GM23338 (cell line): ENCODE measurements at regions not wholly inside any gene's neighbourhood (a gene's known extent, or its start where the extent isn't known, plus 50 kb on each side); places are given as distances from the start of the nearest gene placed in this dataset.

ENCODE experiments used
- ATAC-seq: fragments of 200-7000 bp; cut with Tn5 transposase; 3 replicates; pipeline ENCODE4 v1.9.1; 2020
- DNase-seq: peaks from one replicate; pipeline ENCODE4 v3.0.0-alpha.2; 2015; ENCODE audit warnings: low spot score
- H2AFZ ChIP-seq: fragments of 200-600 bp; sonication (generic); 2 replicates; pipeline ENCODE4 v1.8.0; 2016; ENCODE audit warnings: antibody characterized with exemption, mild to moderate bottlenecking, moderate library complexity
- H3F3A ChIP-seq: fragments of 200-600 bp; sonication (generic); replicated peaks from 2 replicates; pipeline ENCODE4 v1.8.0; 2017; ENCODE audit warnings: antibody characterized with exemption, mixed run types, low read depth
- H3K27ac ChIP-seq: fragments of 200-600 bp; sonication (generic); 2 replicates; pipeline ENCODE4 v1.6.1; 2016; ENCODE audit warnings: low read depth
- H3K27me3 ChIP-seq: fragments of 200-600 bp; sonication (generic); 2 replicates; pipeline ENCODE4 v1.8.0; 2016; ENCODE audit warnings: mild to moderate bottlenecking, mixed run types, moderate library complexity; ENCODE audit not compliant: insufficient read depth
- H3K36me3 ChIP-seq: fragments of 200-600 bp; sonication (generic); 2 replicates; pipeline ENCODE4 v1.8.0; 2016; ENCODE audit warnings: mild to moderate bottlenecking; ENCODE audit not compliant: insufficient read depth
- H3K4me1 ChIP-seq: fragments of 200-600 bp; sonication (generic); 2 replicates; pipeline ENCODE4 v1.8.0; 2016; ENCODE audit warnings: mild to moderate bottlenecking, moderate library complexity; ENCODE audit not compliant: insufficient read depth
- H3K4me2 ChIP-seq: fragments of 200-600 bp; sonication (generic); 2 replicates; pipeline ENCODE4 v1.7.1; 2017; ENCODE audit warnings: mixed run types
- H3K4me3 ChIP-seq: fragments of 200-600 bp; sonication (generic); 2 replicates; pipeline ENCODE4 v1.6.1; 2016; ENCODE audit warnings: mixed run types
- H3K79me2 ChIP-seq: fragments of 200-600 bp; sonication (generic); replicated peaks from 2 replicates; pipeline ENCODE4 v1.8.0; 2017; ENCODE audit warnings: mild to moderate bottlenecking; ENCODE audit not compliant: insufficient read depth
- H3K9me2 ChIP-seq: fragments of 200-600 bp; sonication (generic); 2 replicates; pipeline ENCODE4 v1.8.0; 2017; ENCODE audit not compliant: insufficient read depth
- H4K20me1 ChIP-seq: fragments of 200-600 bp; sonication (generic); replicated peaks from 2 replicates; pipeline ENCODE4 v1.8.0; 2017; ENCODE audit warnings: mild to moderate bottlenecking; ENCODE audit not compliant: insufficient read depth
- H3K27ac Mint-ChIP-seq: 2 replicates; pipeline ENCODE4 v1.8.0; 2020; ENCODE audit warnings: inconsistent platforms, mild to moderate bottlenecking, moderate library complexity, mixed read lengths
- H3K27me3 Mint-ChIP-seq: 3 replicates; pipeline ENCODE4 v1.8.0; 2022; ENCODE audit warnings: low read depth, mild to moderate bottlenecking, moderate library complexity, mixed read lengths, inconsistent platforms; ENCODE audit not compliant: insufficient read depth, poor library complexity
- H3K36me3 Mint-ChIP-seq: 3 replicates; pipeline ENCODE4 v1.8.0; 2021; ENCODE audit warnings: low read depth, mild to moderate bottlenecking, inconsistent platforms, moderate library complexity, mixed read lengths
- H3K4me1 Mint-ChIP-seq: 3 replicates; pipeline ENCODE4 v1.8.0; 2020; ENCODE audit warnings: mild to moderate bottlenecking, inconsistent platforms, mixed read lengths
- H3K4me3 Mint-ChIP-seq: 3 replicates; pipeline ENCODE4 v1.8.0; 2021; ENCODE audit warnings: moderate library complexity, mild to moderate bottlenecking, inconsistent platforms, mixed read lengths
- H3K9me3 Mint-ChIP-seq: 3 replicates; pipeline ENCODE4 v1.8.0; 2020; ENCODE audit warnings: moderate library complexity, mild to moderate bottlenecking, inconsistent platforms, mixed read lengths
- CREB1 ChIP-seq: fragments of 250-450 bp; sonication (Bioruptor Pico); IDR thresholded peaks from 2 replicates; pipeline ENCODE4 v1.5.0; 2020; ENCODE audit warnings: low read depth, mild to moderate bottlenecking, moderate library complexity
- EZH2 ChIP-seq: fragments of 200-600 bp; sonication (generic); IDR thresholded peaks from one replicate; pipeline ENCODE4 v1.8.0; 2017; ENCODE audit warnings: antibody characterized with exemption, mild to moderate bottlenecking, low read depth; ENCODE audit not compliant: unreplicated experiment
- EZH2phosphoT487 ChIP-seq: fragments of 200-600 bp; sonication (generic); IDR thresholded peaks from one replicate; pipeline ENCODE4 v1.8.1; 2018; ENCODE audit warnings: antibody characterized with exemption; ENCODE audit not compliant: unreplicated experiment
- JUNB ChIP-seq: IDR thresholded peaks from one replicate; pipeline ENCODE4 v1.6.1; 2016; ENCODE audit warnings: antibody characterized with exemption; ENCODE audit not compliant: unreplicated experiment
- NANOG ChIP-seq: IDR thresholded peaks from 2 replicates; pipeline ENCODE4 v1.6.1; 2016; ENCODE audit warnings: antibody characterized with exemption, borderline replicate concordance
- POLR2AphosphoS5 ChIP-seq: IDR thresholded peaks from 2 replicates; pipeline ENCODE4 v1.6.1; 2016; ENCODE audit warnings: antibody characterized with exemption, low read depth
- STAT1 ChIP-seq: IDR thresholded peaks from one replicate; pipeline ENCODE4 v1.6.1; 2016; ENCODE audit warnings: antibody characterized with exemption; ENCODE audit not compliant: unreplicated experiment
- ZNF114 ChIP-seq: fragments of 250-450 bp; sonication (Bioruptor Pico); IDR thresholded peaks from 2 replicates; pipeline ENCODE4 v1.5.0; 2020; ENCODE audit warnings: mild to moderate bottlenecking, moderate library complexity
- ZNF331 ChIP-seq: fragments of 250-450 bp; sonication (Bioruptor Pico); IDR thresholded peaks from 2 replicates; pipeline ENCODE4 v1.5.0; 2020; ENCODE audit warnings: low read depth, mild to moderate bottlenecking, moderate library complexity
- TF ChIP-seq, protein P1 (sequence below): fragments of 250-450 bp; sonication (Bioruptor Pico); IDR thresholded peaks from 2 replicates; pipeline ENCODE4 v1.5.0; 2020; ENCODE audit warnings: mild to moderate bottlenecking, moderate library complexity
- TF ChIP-seq, protein P2 (sequence below): IDR thresholded peaks from 2 replicates; pipeline ENCODE4 v1.6.1; 2016; ENCODE audit warnings: antibody characterized with exemption
- TF ChIP-seq, protein P3 (sequence below), 2 experiments: fragments of 200-600 bp in 1 of 2; sonication (generic) in 1 of 2; conservative IDR thresholded peaks; 2 replicates each; pipeline versions ENCODE4 v1.5.1 to v1.6.1; 2016 to 2017; ENCODE audit warnings: antibody characterized with exemption in 2 of 2, low read depth in 2 of 2, mild to moderate bottlenecking in 2 of 2, moderate library complexity in 1 of 2
- TF ChIP-seq, protein P4 (sequence below): IDR thresholded peaks from one replicate; pipeline ENCODE4 v1.6.1; 2018; ENCODE audit warnings: antibody characterized with exemption; ENCODE audit not compliant: unreplicated experiment

DNA sequence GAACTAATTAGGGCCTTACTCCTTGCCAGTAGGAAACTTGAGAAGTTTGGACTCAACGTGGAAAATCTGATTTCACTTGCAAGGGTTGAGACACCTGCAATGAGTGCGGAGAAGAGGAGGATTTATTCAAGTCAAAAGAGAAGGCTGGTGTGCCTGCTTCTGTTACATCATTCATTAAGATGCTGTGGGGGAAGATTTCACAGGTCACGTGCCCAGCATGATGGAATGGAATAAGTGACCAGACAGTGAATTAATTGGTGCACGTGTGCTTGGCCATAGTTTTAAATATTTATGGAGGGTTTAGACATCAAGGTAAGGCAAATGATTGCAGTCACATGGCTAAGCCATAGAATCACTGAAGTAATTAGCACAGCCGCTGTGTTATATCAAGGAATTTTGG, 155.0 kb downstream of the C7orf25 start:
- Mint-ChIP-seq H3K9me3 (peaks cover 4% of the 10 kb centered on the region; the same call in 1 of the 3 replicates), H3K4me3 (no peak overlapping the region), H3K27me3 (no peaks in the 10 kb centered on the region), H3K4me1 (peaks cover 13% of the 10 kb centered on the region; the same call in 2 of the 3 replicates), H3K36me3 (no peaks in the 10 kb centered on the region), H3K27ac (no peak overlapping the region)
- Histone ChIP-seq H3K27ac (no peak overlapping the region), H3K27me3 (no peaks in the 10 kb centered on the region), H3K36me3 (no peaks in the 10 kb centered on the region), H2AFZ (no peak overlapping the region; the same call in 1 of the 2 replicates), H3K79me2 (no peaks in the 10 kb centered on the region), H3K9me2 (peaks cover 11% of the 10 kb centered on the region), H4K20me1 (no peaks in the 10 kb centered on the region), H3K4me2 (no peak overlapping the region), H3K4me3 (no peak overlapping the region), H3F3A (no peaks in the 10 kb centered on the region), H3K4me1 (peaks cover 8% of the 10 kb centered on the region; the same call in 1 of the 2 replicates)
- no peak for DNase-seq
- no peak for ATAC-seq
- TF ChIP-seq, protein P1, sequence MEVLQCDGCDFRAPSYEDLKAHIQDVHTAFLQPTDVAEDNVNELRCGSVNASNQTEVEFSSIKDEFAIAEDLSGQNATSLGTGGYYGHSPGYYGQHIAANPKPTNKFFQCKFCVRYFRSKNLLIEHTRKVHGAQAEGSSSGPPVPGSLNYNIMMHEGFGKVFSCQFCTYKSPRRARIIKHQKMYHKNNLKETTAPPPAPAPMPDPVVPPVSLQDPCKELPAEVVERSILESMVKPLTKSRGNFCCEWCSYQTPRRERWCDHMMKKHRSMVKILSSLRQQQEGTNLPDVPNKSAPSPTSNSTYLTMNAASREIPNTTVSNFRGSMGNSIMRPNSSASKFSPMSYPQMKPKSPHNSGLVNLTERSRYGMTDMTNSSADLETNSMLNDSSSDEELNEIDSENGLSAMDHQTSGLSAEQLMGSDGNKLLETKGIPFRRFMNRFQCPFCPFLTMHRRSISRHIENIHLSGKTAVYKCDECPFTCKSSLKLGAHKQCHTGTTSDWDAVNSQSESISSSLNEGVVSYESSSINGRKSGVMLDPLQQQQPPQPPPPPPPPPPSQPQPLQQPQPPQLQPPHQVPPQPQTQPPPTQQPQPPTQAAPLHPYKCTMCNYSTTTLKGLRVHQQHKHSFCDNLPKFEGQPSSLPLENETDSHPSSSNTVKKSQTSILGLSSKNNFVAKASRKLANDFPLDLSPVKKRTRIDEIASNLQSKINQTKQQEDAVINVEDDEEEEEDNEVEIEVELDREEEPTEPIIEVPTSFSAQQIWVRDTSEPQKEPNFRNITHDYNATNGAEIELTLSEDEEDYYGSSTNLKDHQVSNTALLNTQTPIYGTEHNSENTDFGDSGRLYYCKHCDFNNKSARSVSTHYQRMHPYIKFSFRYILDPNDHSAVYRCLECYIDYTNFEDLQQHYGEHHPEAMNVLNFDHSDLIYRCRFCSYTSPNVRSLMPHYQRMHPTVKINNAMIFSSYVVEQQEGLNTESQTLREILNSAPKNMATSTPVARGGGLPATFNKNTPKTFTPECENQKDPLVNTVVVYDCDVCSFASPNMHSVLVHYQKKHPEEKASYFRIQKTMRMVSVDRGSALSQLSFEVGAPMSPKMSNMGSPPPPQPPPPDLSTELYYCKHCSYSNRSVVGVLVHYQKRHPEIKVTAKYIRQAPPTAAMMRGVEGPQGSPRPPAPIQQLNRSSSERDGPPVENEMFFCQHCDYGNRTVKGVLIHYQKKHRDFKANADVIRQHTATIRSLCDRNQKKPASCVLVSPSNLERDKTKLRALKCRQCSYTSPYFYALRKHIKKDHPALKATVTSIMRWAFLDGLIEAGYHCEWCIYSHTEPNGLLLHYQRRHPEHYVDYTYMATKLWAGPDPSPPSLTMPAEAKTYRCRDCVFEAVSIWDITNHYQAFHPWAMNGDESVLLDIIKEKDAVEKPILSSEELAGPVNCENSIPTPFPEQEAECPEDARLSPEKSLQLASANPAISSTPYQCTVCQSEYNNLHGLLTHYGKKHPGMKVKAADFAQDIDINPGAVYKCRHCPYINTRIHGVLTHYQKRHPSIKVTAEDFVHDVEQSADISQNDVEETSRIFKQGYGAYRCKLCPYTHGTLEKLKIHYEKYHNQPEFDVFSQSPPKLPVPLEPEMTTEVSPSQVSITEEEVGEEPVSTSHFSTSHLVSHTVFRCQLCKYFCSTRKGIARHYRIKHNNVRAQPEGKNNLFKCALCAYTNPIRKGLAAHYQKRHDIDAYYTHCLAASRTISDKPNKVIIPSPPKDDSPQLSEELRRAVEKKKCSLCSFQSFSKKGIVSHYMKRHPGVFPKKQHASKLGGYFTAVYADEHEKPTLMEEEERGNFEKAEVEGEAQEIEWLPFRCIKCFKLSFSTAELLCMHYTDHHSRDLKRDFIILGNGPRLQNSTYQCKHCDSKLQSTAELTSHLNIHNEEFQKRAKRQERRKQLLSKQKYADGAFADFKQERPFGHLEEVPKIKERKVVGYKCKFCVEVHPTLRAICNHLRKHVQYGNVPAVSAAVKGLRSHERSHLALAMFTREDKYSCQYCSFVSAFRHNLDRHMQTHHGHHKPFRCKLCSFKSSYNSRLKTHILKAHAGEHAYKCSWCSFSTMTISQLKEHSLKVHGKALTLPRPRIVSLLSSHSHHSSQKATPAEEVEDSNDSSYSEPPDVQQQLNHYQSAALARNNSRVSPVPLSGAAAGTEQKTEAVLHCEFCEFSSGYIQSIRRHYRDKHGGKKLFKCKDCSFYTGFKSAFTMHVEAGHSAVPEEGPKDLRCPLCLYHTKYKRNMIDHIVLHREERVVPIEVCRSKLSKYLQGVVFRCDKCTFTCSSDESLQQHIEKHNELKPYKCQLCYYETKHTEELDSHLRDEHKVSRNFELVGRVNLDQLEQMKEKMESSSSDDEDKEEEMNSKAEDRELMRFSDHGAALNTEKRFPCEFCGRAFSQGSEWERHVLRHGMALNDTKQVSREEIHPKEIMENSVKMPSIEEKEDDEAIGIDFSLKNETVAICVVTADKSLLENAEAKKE (CRISPR knock-in tag): no peak
- TF ChIP-seq EZH2phosphoT487: no peak
- TF ChIP-seq, protein P2, sequence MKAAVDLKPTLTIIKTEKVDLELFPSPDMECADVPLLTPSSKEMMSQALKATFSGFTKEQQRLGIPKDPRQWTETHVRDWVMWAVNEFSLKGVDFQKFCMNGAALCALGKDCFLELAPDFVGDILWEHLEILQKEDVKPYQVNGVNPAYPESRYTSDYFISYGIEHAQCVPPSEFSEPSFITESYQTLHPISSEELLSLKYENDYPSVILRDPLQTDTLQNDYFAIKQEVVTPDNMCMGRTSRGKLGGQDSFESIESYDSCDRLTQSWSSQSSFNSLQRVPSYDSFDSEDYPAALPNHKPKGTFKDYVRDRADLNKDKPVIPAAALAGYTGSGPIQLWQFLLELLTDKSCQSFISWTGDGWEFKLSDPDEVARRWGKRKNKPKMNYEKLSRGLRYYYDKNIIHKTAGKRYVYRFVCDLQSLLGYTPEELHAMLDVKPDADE: no peak
- TF ChIP-seq, protein P3, sequence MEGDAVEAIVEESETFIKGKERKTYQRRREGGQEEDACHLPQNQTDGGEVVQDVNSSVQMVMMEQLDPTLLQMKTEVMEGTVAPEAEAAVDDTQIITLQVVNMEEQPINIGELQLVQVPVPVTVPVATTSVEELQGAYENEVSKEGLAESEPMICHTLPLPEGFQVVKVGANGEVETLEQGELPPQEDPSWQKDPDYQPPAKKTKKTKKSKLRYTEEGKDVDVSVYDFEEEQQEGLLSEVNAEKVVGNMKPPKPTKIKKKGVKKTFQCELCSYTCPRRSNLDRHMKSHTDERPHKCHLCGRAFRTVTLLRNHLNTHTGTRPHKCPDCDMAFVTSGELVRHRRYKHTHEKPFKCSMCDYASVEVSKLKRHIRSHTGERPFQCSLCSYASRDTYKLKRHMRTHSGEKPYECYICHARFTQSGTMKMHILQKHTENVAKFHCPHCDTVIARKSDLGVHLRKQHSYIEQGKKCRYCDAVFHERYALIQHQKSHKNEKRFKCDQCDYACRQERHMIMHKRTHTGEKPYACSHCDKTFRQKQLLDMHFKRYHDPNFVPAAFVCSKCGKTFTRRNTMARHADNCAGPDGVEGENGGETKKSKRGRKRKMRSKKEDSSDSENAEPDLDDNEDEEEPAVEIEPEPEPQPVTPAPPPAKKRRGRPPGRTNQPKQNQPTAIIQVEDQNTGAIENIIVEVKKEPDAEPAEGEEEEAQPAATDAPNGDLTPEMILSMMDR (conservative IDR thresholded peaks at IDR 0.05; ENCODE audit: low read depth in 2 of 2): no peak
- TF ChIP-seq, protein P4, sequence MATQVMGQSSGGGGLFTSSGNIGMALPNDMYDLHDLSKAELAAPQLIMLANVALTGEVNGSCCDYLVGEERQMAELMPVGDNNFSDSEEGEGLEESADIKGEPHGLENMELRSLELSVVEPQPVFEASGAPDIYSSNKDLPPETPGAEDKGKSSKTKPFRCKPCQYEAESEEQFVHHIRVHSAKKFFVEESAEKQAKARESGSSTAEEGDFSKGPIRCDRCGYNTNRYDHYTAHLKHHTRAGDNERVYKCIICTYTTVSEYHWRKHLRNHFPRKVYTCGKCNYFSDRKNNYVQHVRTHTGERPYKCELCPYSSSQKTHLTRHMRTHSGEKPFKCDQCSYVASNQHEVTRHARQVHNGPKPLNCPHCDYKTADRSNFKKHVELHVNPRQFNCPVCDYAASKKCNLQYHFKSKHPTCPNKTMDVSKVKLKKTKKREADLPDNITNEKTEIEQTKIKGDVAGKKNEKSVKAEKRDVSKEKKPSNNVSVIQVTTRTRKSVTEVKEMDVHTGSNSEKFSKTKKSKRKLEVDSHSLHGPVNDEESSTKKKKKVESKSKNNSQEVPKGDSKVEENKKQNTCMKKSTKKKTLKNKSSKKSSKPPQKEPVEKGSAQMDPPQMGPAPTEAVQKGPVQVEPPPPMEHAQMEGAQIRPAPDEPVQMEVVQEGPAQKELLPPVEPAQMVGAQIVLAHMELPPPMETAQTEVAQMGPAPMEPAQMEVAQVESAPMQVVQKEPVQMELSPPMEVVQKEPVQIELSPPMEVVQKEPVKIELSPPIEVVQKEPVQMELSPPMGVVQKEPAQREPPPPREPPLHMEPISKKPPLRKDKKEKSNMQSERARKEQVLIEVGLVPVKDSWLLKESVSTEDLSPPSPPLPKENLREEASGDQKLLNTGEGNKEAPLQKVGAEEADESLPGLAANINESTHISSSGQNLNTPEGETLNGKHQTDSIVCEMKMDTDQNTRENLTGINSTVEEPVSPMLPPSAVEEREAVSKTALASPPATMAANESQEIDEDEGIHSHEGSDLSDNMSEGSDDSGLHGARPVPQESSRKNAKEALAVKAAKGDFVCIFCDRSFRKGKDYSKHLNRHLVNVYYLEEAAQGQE: no peak
- no peak for TF ChIP-seq POLR2AphosphoS5
- no peak for TF ChIP-seq CREB1
- no peak for TF ChIP-seq STAT1
- no peak for TF ChIP-seq EZH2
- no peak for TF ChIP-seq NANOG
- TF ChIP-seq ZNF331 (CRISPR knock-in tag): no peak
- TF ChIP-seq ZNF114 (CRISPR knock-in tag): no peak
- TF ChIP-seq JUNB: no peak
